DOHH2 (cell line): ENCODE measurements at regions not wholly inside any gene's neighbourhood (a gene's known extent, or its start where the extent isn't known, plus 50 kb on each side); places are given as distances from the start of the nearest gene placed in this dataset.

Experiments used
- CTCF ChIP-seq: fragments of 200-600 bp; sonication (generic); IDR thresholded peaks from one replicate; pipeline ENCODE4 v1.5.1; 2014; ENCODE audit warnings: antibody characterized with exemption, mild to moderate bottlenecking, low read depth, low read length; ENCODE audit not compliant: poor library complexity, severe bottlenecking
- EZH2phosphoT487 ChIP-seq: fragments of 200-600 bp; sonication (generic); IDR thresholded peaks from 2 replicates; pipeline ENCODE4 v1.6.1; 2017; ENCODE audit warnings: borderline replicate concordance, mild to moderate bottlenecking, antibody characterized with exemption, low read length, moderate library complexity, mixed read lengths

- TF ChIP-seq CTCF (no peak), EZH2phosphoT487 (no peak)
Measured at GRCh38 chr15:31486906-31487695, 160.5 kb downstream of the KLF13 start.
